ENCODE measurements at regions not wholly inside any gene's neighbourhood (a gene's known extent, or its start where the extent isn't known, plus 50 kb on each side); places are given as distances from the start of the nearest gene placed in this dataset.

GRCh38 chr4:37762294-37762990 lies 64.0 kb upstream of the PGM2 start:
- DNase-seq (ENCODE audit: low read depth in 1 of 2, low spot score in 1 of 2), result no peak
- Histone ChIP-seq H3K4me3 (no peak overlapping the region), H3K4me2 (no peak overlapping the region), H3K4me1 (no peaks in the 10 kb centered on the region), H3K9me3 (no peaks in the 10 kb centered on the region), H3K27ac (no peak overlapping the region)
- WGBS (ENCODE audit: missing lambda C conversion rate), result 35% methylated on average over 3 of the region's 3 CpGs
- no peak for FAIRE-seq
- TF ChIP-seq FOSB (CRISPR knock-in tag; IDR thresholded peaks at IDR 0.05), result no peak
- TF ChIP-seq, protein P1, sequence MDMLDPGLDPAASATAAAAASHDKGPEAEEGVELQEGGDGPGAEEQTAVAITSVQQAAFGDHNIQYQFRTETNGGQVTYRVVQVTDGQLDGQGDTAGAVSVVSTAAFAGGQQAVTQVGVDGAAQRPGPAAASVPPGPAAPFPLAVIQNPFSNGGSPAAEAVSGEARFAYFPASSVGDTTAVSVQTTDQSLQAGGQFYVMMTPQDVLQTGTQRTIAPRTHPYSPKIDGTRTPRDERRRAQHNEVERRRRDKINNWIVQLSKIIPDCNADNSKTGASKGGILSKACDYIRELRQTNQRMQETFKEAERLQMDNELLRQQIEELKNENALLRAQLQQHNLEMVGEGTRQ (IDR thresholded peaks at IDR 0.05), result 0 out of 2 replicates have a peak, but pooled peaks have one; percentile 36
- CTCF ChIA-PET, result interaction anchor here (1.4 kb wide), 1 partner anchor 159 kb away, joined by 4 read pairs; no protein-coding TSS in a partner anchor
- POLR2A ChIA-PET, result no interaction called here
- no peak for ATAC-seq

DNA sequence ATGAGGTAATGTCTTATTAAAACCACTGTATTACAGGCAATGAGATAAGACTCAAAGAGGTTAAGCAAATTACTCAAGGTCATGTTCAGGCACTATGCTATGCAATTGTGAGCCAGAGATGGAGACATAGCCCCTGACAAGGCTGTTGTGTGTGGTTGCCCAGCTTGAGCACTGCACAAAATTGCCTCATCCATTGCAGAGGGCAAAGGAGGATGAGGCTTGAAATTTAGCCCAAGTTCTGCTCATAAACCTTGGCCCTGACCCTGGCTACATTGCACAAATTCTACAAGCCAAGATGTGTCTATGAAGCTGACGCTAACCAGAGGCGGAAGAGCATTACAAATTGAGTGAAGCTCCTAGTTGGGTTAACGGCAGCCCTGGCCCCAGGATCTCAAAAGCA lies 65.6 kb upstream of the PGM2 start:
- Histone ChIP-seq H3K27ac (no peak overlapping the region), H3K9me3 (no peaks in the 10 kb centered on the region), H3K4me1 (no peaks in the 10 kb centered on the region), H3K4me3 (no peak overlapping the region), H3K4me2 (no peak overlapping the region)
- CTCF ChIA-PET, result no interaction called here
- ATAC-seq, result no peak
- WGBS (ENCODE audit: missing lambda C conversion rate), result 66% methylated on average over 3 of the region's 3 CpGs
- TF ChIP-seq KDM1A (IDR thresholded peaks at IDR 0.05; ENCODE audit: low read depth), result no peak
- no peak for TF ChIP-seq HOXB13 (CRISPR knock-in tag; IDR thresholded peaks at IDR 0.05; ENCODE audit: low read depth)
- TF ChIP-seq CEBPB (IDR thresholded peaks at IDR 0.05), result no peak
- no peak for TF ChIP-seq CHD2 (IDR thresholded peaks at IDR 0.05; ENCODE audit: low read length, partially characterized antibody)
- TF ChIP-seq RCOR1 (IDR thresholded peaks at IDR 0.05; ENCODE audit: low read depth, low read length), result no peak
- TF ChIP-seq FOXS1 (CRISPR knock-in tag; IDR thresholded peaks at IDR 0.05), result no peak
- no peak for TF ChIP-seq HOXB5 (CRISPR knock-in tag; IDR thresholded peaks at IDR 0.05)
- TF ChIP-seq RFX5 (IDR thresholded peaks at IDR 0.05), result no peak
- no peak for TF ChIP-seq CBX2 (IDR thresholded peaks at IDR 0.05; ENCODE audit: borderline replicate concordance, low read depth)
- TF ChIP-seq MAZ (IDR thresholded peaks at IDR 0.05; ENCODE audit: borderline replicate concordance, low read depth, low read length), result no peak
- TF ChIP-seq, protein P1 (IDR thresholded peaks at IDR 0.05), result no peak
- no peak for DNase-seq (ENCODE audit: low read depth in 1 of 2, low spot score in 1 of 2)
- POLR2A ChIA-PET, result no interaction called here
- no peak for FAIRE-seq

DNA sequence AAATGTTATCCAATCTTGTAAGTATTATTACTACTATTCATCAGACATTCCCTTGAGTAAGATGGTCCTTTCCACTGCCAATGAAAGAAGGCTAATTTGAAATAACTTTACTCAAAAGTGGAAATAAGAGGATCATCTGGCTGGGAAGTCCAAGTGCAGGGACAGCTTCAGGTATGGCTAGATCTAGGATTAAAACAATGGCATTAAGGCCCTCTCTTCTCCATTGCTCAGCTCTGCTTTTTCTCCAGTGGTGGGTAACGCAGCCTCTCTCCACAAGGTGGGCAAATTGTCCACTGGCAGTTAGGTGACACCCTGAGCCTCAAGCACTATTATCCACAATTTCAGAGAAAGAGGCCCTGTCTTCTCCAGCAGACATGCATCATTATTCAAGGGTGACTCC lies 66.7 kb upstream of the PGM2 start:
- FAIRE-seq, result no peak
- no peaks in the 10 kb centered on the region for H3K9me3 ChIP-seq
- no peak overlapping the region for H3K27ac ChIP-seq
- 50% methylated on average over 1 of the region's 1 CpG for WGBS (ENCODE audit: missing lambda C conversion rate)
- no peak overlapping the region for H3K4me2 ChIP-seq
- ChIA-PET CTCF (no interaction called here), POLR2A (no interaction called here)
- H3K4me1 ChIP-seq, result no peaks in the 10 kb centered on the region
- DNase-seq (ENCODE audit: low read depth in 1 of 2, low spot score in 1 of 2), result no peak
- no peak for TF ChIP-seq RARB (CRISPR knock-in tag; IDR thresholded peaks at IDR 0.05)
- TF ChIP-seq RAD21 (conservative IDR thresholded peaks at IDR 0.05 in 1 of 2, IDR thresholded peaks at IDR 0.05 in 1 of 2), result no peak
- TF ChIP-seq, protein P2, sequence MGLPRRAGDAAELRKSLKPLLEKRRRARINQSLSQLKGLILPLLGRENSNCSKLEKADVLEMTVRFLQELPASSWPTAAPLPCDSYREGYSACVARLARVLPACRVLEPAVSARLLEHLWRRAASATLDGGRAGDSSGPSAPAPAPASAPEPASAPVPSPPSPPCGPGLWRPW (IDR thresholded peaks at IDR 0.05), result no peak
- TF ChIP-seq, protein P3, sequence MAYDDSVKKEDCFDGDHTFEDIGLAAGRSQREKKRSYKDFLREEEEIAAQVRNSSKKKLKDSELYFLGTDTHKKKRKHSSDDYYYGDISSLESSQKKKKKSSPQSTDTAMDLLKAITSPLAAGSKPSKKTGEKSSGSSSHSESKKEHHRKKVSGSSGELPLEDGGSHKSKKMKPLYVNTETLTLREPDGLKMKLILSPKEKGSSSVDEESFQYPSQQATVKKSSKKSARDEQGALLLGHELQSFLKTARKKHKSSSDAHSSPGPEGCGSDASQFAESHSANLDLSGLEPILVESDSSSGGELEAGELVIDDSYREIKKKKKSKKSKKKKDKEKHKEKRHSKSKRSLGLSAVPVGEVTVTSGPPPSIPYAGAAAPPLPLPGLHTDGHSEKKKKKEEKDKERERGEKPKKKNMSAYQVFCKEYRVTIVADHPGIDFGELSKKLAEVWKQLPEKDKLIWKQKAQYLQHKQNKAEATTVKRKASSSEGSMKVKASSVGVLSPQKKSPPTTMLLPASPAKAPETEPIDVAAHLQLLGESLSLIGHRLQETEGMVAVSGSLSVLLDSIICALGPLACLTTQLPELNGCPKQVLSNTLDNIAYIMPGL (CRISPR knock-in tag; IDR thresholded peaks at IDR 0.05; ENCODE audit: borderline replicate concordance), result no peak
- no peak for TF ChIP-seq KDM1A (IDR thresholded peaks at IDR 0.05; ENCODE audit: low read depth)
- TF ChIP-seq CHD4 (IDR thresholded peaks at IDR 0.05; ENCODE audit: borderline replicate concordance), result no peak
- no peak for ATAC-seq
- no peak overlapping the region for H3K4me3 ChIP-seq

All from A549 (cell line).